Endothelial cell of umbilical vein (primary cell): ENCODE measurements at regions not wholly inside any gene's neighbourhood (a gene's known extent, or its start where the extent isn't known, plus 50 kb on each side); places are given as distances from the start of the nearest gene placed in this dataset.

ENCODE experiments used
- CTCF ChIP-seq, 2 donors: IDR thresholded peaks; 1 replicate in 1 of 2; 2 replicates in 1 of 2; pipeline ENCODE4 v1.5.1; 2011; ENCODE audit warnings: low read length in 2 of 2, mild to moderate bottlenecking in 2 of 2, moderate library complexity in 2 of 2, control low read depth in 1 of 2, inconsistent platforms in 1 of 2, low read depth in 1 of 2; ENCODE audit not compliant: insufficient read depth in 1 of 2; ENCODE audit errors: extremely low read depth in 1 of 2
- EZH2 ChIP-seq: IDR thresholded peaks from 2 replicates; pipeline ENCODE4 v1.6.1; 2012; ENCODE audit warnings: borderline replicate concordance, low read depth, mild to moderate bottlenecking, moderate library complexity, low read length, inconsistent platforms; ENCODE audit not compliant: severe bottlenecking
- GATA2 ChIP-seq: IDR thresholded peaks from 2 replicates; pipeline ENCODE4 v1.7.0; 2011; ENCODE audit warnings: low read depth, mild to moderate bottlenecking, moderate library complexity, mixed read lengths, low read length; ENCODE audit not compliant: insufficient read length, insufficient read depth
- MAX ChIP-seq: IDR thresholded peaks from 2 replicates; pipeline ENCODE4 v1.6.1; 2011; ENCODE audit not compliant: insufficient read depth, insufficient read length
- MYC ChIP-seq: IDR thresholded peaks from one replicate; pipeline ENCODE4 v1.6.1; 2011; ENCODE audit warnings: mild to moderate bottlenecking, low read depth, low read length
- POLR2A ChIP-seq: IDR thresholded peaks from 2 replicates; pipeline ENCODE4 v1.6.1; 2012; ENCODE audit warnings: low read depth, mild to moderate bottlenecking, control low read depth, low read length
- POLR2AphosphoS5 ChIP-seq: IDR thresholded peaks from 2 replicates; pipeline ENCODE4 v1.6.1; 2012; ENCODE audit warnings: low read depth, mild to moderate bottlenecking, control low read depth, low read length, moderate library complexity; ENCODE audit not compliant: insufficient read depth

DNA sequence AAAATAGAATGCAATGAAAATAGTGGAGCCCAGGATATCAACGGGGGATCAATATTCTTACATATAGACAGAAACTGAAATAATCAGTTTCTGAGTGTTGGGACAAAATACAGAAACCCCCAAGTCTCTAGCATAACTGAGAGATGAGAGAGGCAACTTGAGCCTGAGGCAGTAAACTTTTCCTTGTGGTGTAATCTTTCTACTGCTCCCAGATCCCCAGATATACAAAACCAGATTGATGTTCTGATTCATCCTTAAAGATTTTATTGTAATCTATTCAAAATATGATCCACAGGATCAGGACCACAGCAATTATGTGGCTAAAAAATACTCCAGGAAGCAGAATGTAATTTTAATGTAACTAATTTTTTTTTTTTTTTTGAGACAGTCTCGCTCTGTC lies 2282.6 kb downstream of the ARAP2 start:
- TF ChIP-seq CTCF (IDR thresholded peaks at IDR 0.05; ENCODE audit: extremely low read depth in 1 of 2, insufficient read depth in 1 of 2, low read depth in 1 of 2, low read length in 2 of 2), result no peak
- no peak for TF ChIP-seq POLR2A
- no peak for TF ChIP-seq POLR2AphosphoS5
- no peak for TF ChIP-seq MAX
- no peak for TF ChIP-seq MYC
- no peak for TF ChIP-seq EZH2
- no peak for TF ChIP-seq GATA2
